ENCODE measurements at regions not wholly inside any gene's neighbourhood (a gene's known extent, or its start where the extent isn't known, plus 50 kb on each side); places are given as distances from the start of the nearest gene placed in this dataset.

DNA sequence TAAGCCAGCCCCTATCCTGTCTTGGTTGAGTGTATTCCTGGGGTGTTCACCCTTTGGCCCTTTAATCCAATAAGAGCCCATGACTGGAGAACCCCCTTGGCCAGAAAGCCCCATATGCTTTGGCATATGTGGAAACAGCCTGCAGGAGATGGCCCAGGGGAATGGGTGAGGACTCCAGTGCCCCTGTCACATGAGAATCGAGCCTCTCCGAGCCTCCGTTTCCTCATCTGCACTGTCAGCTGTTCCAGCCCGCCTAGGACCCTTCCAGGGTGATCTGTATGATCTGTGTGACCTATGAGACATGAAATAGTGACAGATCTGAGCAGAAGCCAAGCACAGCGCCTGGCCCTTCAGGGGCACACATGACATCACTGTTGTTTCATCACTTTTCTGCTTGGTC, 300.7 kb downstream of the ZNF536 start:
- H2BK120ac ChIP-seq (replicated peaks; ENCODE audit: low read depth, low read length) = no peak overlapping the region
- no peak overlapping the region for H3K14ac ChIP-seq (ENCODE audit: insufficient read length)
- H3K27me3 ChIP-seq (replicated peaks in 1 of 4; ENCODE audit: control insufficient read depth in 3 of 4, extremely low read depth in 1 of 4, insufficient read depth in 3 of 4, low read length in 3 of 4) = no peaks in the 10 kb centered on the region
- H3K4ac ChIP-seq (replicated peaks; ENCODE audit: insufficient read length, low read depth, low read length) = no peak overlapping the region
- no peaks in the 10 kb centered on the region for H3K79me1 ChIP-seq (ENCODE audit: low read depth, low read length)
- no peaks in the 10 kb centered on the region for H3K23me2 ChIP-seq (ENCODE audit: low read depth, low read length)
- CTCF ChIA-PET (ENCODE audit: partially characterized antibody) = interaction anchor here (0.7 to 8.4 kb wide), 5 partner anchors 9 to 736 kb away, joined by 3 to 94 read pairs (median 3); no protein-coding TSS in a partner anchor
- H4K5ac ChIP-seq (ENCODE audit: insufficient read length, low read depth, low read length) = no peak overlapping the region
- H3K4me3 ChIP-seq (ENCODE audit: extremely low read depth in 1 of 4, insufficient read depth in 2 of 4, low read depth in 3 of 4, low read length in 4 of 4) = no peak overlapping the region
- H2AFZ ChIP-seq (ENCODE audit: low read length) = no peak overlapping the region
- H3K4me2 ChIP-seq (ENCODE audit: insufficient read depth in 1 of 2, low read depth in 2 of 2, low read length in 2 of 2) = no peak overlapping the region
- no peak overlapping the region for H2BK15ac ChIP-seq (ENCODE audit: low read length)
- no peak for TF ChIP-seq BACH1 (IDR thresholded peaks at IDR 0.05; ENCODE audit: low read length)
- no peak for TF ChIP-seq HDAC6 (IDR thresholded peaks at IDR 0.05; ENCODE audit: low read depth, low read length)
- no peak for TF ChIP-seq NANOG (IDR thresholded peaks at IDR 0.05; ENCODE audit: insufficient read depth, low read depth, low read length, poor library complexity, severe bottlenecking)
- no peak for TF ChIP-seq EGR1 (IDR thresholded peaks at IDR 0.05; ENCODE audit: borderline replicate concordance, low read depth, low read length)
- TF ChIP-seq, protein P1, sequence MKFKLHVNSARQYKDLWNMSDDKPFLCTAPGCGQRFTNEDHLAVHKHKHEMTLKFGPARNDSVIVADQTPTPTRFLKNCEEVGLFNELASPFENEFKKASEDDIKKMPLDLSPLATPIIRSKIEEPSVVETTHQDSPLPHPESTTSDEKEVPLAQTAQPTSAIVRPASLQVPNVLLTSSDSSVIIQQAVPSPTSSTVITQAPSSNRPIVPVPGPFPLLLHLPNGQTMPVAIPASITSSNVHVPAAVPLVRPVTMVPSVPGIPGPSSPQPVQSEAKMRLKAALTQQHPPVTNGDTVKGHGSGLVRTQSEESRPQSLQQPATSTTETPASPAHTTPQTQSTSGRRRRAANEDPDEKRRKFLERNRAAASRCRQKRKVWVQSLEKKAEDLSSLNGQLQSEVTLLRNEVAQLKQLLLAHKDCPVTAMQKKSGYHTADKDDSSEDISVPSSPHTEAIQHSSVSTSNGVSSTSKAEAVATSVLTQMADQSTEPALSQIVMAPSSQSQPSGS (IDR thresholded peaks at IDR 0.05; ENCODE audit: low read length) = no peak
- TF ChIP-seq, protein P2, sequence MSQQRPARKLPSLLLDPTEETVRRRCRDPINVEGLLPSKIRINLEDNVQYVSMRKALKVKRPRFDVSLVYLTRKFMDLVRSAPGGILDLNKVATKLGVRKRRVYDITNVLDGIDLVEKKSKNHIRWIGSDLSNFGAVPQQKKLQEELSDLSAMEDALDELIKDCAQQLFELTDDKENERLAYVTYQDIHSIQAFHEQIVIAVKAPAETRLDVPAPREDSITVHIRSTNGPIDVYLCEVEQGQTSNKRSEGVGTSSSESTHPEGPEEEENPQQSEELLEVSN (IDR thresholded peaks at IDR 0.05) = no peak
- no peak for TF ChIP-seq CBX5 (IDR thresholded peaks at IDR 0.05; ENCODE audit: low read depth, low read length)
- no peak for TF ChIP-seq SUZ12 (IDR thresholded peaks at IDR 0.05; ENCODE audit: low read length)
- no peak for TF ChIP-seq RAD21 (IDR thresholded peaks at IDR 0.05 in 1 of 2, conservative IDR thresholded peaks at IDR 0.05 in 1 of 2; ENCODE audit: low read depth in 2 of 2, low read length in 2 of 2)
- no peak for TF ChIP-seq TAF7 (optimal IDR thresholded peaks at IDR 0.05; ENCODE audit: borderline replicate concordance, low read depth, low read length)
- TF ChIP-seq SIX5 (IDR thresholded peaks at IDR 0.05; ENCODE audit: low read depth, low read length) = no peak
- TF ChIP-seq GABPA (IDR thresholded peaks at IDR 0.05; ENCODE audit: borderline replicate concordance, insufficient read depth, low read length) = no peak
- H2BK5ac ChIP-seq (ENCODE audit: low read depth, low read length) = no peak overlapping the region
- H3K18ac ChIP-seq (ENCODE audit: extremely low read depth, low read length) = no peak overlapping the region
- no peak overlapping the region for H3K56ac ChIP-seq (replicated peaks; ENCODE audit: insufficient read length, low read depth, low read length)
- DNase-seq (ENCODE audit: low read depth in 1 of 2, low spot score in 2 of 2) = no peak
- 91% methylated on average over 5 of the region's 5 CpGs; no CpG with 5 or more reads in 1 of the 2 experiments for WGBS, 2 experiments (ENCODE audit: extremely low coverage in 1 of 2, insufficient coverage in 1 of 2, insufficient read length in 1 of 2, insufficient replicate concordance in 2 of 2, low coverage in 1 of 2, low lambda C conversion rate in 2 of 2, missing lambda C conversion rate in 1 of 2)
- H3K79me2 ChIP-seq (ENCODE audit: control insufficient read depth in 1 of 2, insufficient read depth in 2 of 2, low read length in 2 of 2) = no peaks in the 10 kb centered on the region
- H3K9ac ChIP-seq (replicated peaks in 1 of 4; ENCODE audit: extremely low read depth in 1 of 4, low read depth in 3 of 4, low read length in 3 of 4) = no peak overlapping the region
- FAIRE-seq = no peak
- no peaks in the 10 kb centered on the region for H3K36me3 ChIP-seq (ENCODE audit: control insufficient read depth in 2 of 4, insufficient read depth in 4 of 4, low read length in 3 of 4)
- H2BK12ac ChIP-seq (ENCODE audit: low read depth, low read length) = no peak overlapping the region
- H3K23ac ChIP-seq (ENCODE audit: insufficient read length) = no peak overlapping the region
- H4K20me1 ChIP-seq (replicated peaks in 1 of 2; ENCODE audit: control insufficient read depth in 1 of 2, insufficient read depth in 2 of 2, low read length in 2 of 2) = no peaks in the 10 kb centered on the region
- no peak overlapping the region for H2AK5ac ChIP-seq (ENCODE audit: low read depth, low read length)
- no peak overlapping the region for H3K27ac ChIP-seq (ENCODE audit: low read depth, low read length)
- POLR2A ChIA-PET (ENCODE audit: partially characterized antibody) = no interaction called here
- H3K4me1 ChIP-seq (replicated peaks in 1 of 4; ENCODE audit: control insufficient read depth in 3 of 4, insufficient read depth in 4 of 4, low read length in 3 of 4) = peaks cover 0 to 3% (median 1%) of the 10 kb centered on the region in 4 experiments; a peak in 1 of 7 replicates
- H2BK20ac ChIP-seq (ENCODE audit: low read length) = no peak overlapping the region
- no peak overlapping the region for H4K91ac ChIP-seq (replicated peaks; ENCODE audit: insufficient read length, low read length)
- no peaks in the 10 kb centered on the region for H3K9me3 ChIP-seq (ENCODE audit: insufficient read depth in 2 of 2, low read depth in 1 of 2, low read length in 1 of 2)
- no peak overlapping the region for H4K8ac ChIP-seq (ENCODE audit: extremely low read depth, insufficient read depth, low read length)
